B cell (primary cell): ENCODE measurements at regions not wholly inside any gene's neighbourhood (a gene's known extent, or its start where the extent isn't known, plus 50 kb on each side); places are given as distances from the start of the nearest gene placed in this dataset.

Experiments used
- EZH2 ChIP-seq: IDR thresholded peaks from 2 replicates; pipeline ENCODE4 v1.6.1; 2012; ENCODE audit warnings: borderline replicate concordance, low read depth, mild to moderate bottlenecking, moderate library complexity, low read length; ENCODE audit not compliant: insufficient read depth, poor library complexity, severe bottlenecking
- TF ChIP-seq, protein P1 (sequence below): fragments of 200-600 bp; IDR thresholded peaks from one replicate; pipeline ENCODE4 v1.8.0; 2022; ENCODE audit warnings: antibody characterized with exemption, mild to moderate bottlenecking

DNA sequence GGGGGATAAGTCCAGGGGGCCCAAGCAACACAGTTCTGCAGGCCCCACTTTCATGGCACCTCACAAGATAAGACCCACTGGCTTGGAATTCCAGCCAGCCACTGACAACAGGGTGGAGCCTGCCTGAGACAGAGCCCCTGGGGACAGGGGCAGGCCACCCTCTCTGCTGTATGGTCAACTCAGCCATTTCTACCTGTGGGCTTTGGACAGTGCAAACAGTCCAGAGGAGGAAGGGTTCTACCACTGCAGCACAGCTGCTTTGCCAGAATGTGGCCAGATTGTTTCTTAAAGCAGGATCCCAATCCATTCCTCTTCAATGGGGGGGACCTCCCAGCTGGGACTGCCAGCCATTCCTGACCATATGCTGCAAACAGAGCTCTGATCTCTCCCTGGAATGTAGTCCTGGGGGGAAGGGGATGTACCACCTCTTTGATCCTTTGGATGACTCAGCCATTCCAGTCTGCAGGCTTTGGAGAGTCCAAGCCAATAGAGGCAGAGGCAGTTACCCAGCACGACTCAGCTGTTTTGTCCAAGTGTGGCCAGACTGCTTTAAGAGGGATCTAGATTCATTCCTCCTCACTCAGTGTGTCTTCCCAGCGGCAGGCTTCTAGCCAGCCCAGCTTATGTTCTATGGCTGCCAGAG lies 842.2 kb downstream of the EPHA7 start:
- TF ChIP-seq, protein P1, sequence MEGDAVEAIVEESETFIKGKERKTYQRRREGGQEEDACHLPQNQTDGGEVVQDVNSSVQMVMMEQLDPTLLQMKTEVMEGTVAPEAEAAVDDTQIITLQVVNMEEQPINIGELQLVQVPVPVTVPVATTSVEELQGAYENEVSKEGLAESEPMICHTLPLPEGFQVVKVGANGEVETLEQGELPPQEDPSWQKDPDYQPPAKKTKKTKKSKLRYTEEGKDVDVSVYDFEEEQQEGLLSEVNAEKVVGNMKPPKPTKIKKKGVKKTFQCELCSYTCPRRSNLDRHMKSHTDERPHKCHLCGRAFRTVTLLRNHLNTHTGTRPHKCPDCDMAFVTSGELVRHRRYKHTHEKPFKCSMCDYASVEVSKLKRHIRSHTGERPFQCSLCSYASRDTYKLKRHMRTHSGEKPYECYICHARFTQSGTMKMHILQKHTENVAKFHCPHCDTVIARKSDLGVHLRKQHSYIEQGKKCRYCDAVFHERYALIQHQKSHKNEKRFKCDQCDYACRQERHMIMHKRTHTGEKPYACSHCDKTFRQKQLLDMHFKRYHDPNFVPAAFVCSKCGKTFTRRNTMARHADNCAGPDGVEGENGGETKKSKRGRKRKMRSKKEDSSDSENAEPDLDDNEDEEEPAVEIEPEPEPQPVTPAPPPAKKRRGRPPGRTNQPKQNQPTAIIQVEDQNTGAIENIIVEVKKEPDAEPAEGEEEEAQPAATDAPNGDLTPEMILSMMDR: no peak
- no peak for TF ChIP-seq EZH2
